Stomach (tissue), 8 donors: ENCODE measurements at regions not wholly inside any gene's neighbourhood (a gene's known extent, or its start where the extent isn't known, plus 50 kb on each side); places are given as distances from the start of the nearest gene placed in this dataset.
A peak's percentile ranks its signal among the peaks of the same experiment; 100 is the strongest.

Experiments
- DNase-seq, 2 donors: peaks; one replicate each; pipeline versions ENCODE4 v3.0.0 to v3.0.0-alpha.2; 2013 to 2019
- H3K27ac ChIP-seq, 5 donors: fragments of 200-600 bp in 4 of 5; sonication (generic) in 4 of 5; one replicate each; pipeline ENCODE4 v1.5.1; 2013 to 2019; ENCODE audit warnings: mild to moderate bottlenecking in 1 of 5, moderate library complexity in 1 of 5
- H3K27me3 ChIP-seq, 3 donors: fragments of 200-600 bp; sonication (generic); one replicate each; pipeline ENCODE4 v1.5.1; 2017 to 2019; ENCODE audit warnings: mixed run types in 1 of 3
- H3K36me3 ChIP-seq, 4 donors: fragments of 200-600 bp; sonication (generic); 1 replicate in 3 of 4; 2 replicates in 1 of 4; pipeline ENCODE4 v1.5.1; 2016 to 2019
- H3K4me1 ChIP-seq, 4 donors: fragments of 200-600 bp; sonication (generic); one replicate each; pipeline ENCODE4 v1.5.1; 2016 to 2019
- H3K4me3 ChIP-seq, 4 donors: fragments of 200-600 bp; sonication (generic) in 3 of 4; one replicate each; pipeline ENCODE4 v1.5.1; 2016 to 2019; ENCODE audit warnings: mild to moderate bottlenecking in 1 of 4
- H3K9me3 ChIP-seq, 4 donors: fragments of 200-600 bp; sonication (generic); one replicate each; pipeline ENCODE4 v1.5.1; 2016 to 2019
- EP300 ChIP-seq: sonication (generic); formaldehyde crosslinking; IDR thresholded peaks from one replicate; pipeline ENCODE4 v1.6.1; 2017; ENCODE audit warnings: antibody characterized with exemption
- POLR2A ChIP-seq, 4 donors: fragments of 450-650 bp; IDR thresholded peaks; one replicate each; pipeline ENCODE4 v1.6.1; 2016; ENCODE audit warnings: antibody characterized with exemption in 4 of 4, control low read depth in 2 of 4, mild to moderate bottlenecking in 1 of 4, moderate library complexity in 1 of 4
- POLR2AphosphoS5 ChIP-seq, 3 donors: sonication (generic); formaldehyde crosslinking; IDR thresholded peaks; one replicate each; pipeline ENCODE4 v1.6.1; 2016; ENCODE audit warnings: antibody characterized with exemption in 3 of 3
- WGBS, 5 donors: extraction: QIAGEN DNeasy Blood & Tissue Kit in 3 of 5; methylation state at CpG; one replicate each; pipeline versions ENCODE4 v1.1.5 to v1.1.7; 2013 to 2018; 5-methylcytosine and 5-hydroxymethylcytosine counted together
- intact Hi-C: fragments of 100-400 bp; cut with DNase I; formaldehyde crosslinking; loops from one replicate; pipeline ENCODE4 v1.15.1; 2023; ENCODE audit warnings: low total_unique reads
- TF ChIP-seq, protein P1 (sequence below), 7 experiments: fragments of 450-650 bp in 4 of 7; fragments of 200-600 bp in 3 of 7; sonication (generic) in 3 of 7; IDR thresholded peaks; one replicate each; pipeline ENCODE4 v1.5.1; 2016 to 2019; ENCODE audit warnings: antibody characterized with exemption in 7 of 7, control low read depth in 2 of 7, mild to moderate bottlenecking in 1 of 7
- donor health status: healthy with polysubstance abuse.
- donor health status: Bipolar disorder and iron deficiency.
- donor health status: healthy.

DNA sequence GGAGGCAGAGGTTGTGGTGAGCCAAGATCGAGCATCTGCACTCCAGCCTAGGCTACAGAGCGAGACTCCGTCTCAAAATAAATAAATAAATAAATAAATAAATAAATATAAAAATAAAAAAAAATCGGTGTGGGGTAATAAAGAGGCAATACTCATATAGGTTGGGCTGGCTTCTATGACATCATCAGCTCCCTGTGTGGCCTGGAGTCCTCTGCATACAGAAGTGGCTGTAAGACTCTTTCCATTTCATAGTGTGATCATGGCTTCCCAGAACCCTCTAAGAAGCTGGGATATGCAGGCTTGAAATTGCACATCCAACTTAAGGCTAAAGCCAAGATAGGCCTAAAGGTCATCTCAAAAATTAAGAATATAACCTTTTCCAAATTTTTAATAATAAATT lies 101.6 kb downstream of the ZIC4 start:
- Histone ChIP-seq H3K9me3 (peaks cover 0 to 11% (median 0%) of the 10 kb centered on the region in 4 donors), H3K27ac (no peak overlapping the region), H3K36me3 (no peaks in the 10 kb centered on the region), H3K4me1 (no peaks in the 10 kb centered on the region), H3K4me3 (no peak overlapping the region), H3K27me3 (no peaks in the 10 kb centered on the region)
- peak in 1 of 2 donors; percentile 2 for DNase-seq
- intact Hi-C loops, result no loop called here
- TF ChIP-seq POLR2A (IDR thresholded peaks at IDR 0.05) (no peak), POLR2AphosphoS5 (IDR thresholded peaks at IDR 0.05) (no peak), EP300 (no peak)
- TF ChIP-seq, protein P1, sequence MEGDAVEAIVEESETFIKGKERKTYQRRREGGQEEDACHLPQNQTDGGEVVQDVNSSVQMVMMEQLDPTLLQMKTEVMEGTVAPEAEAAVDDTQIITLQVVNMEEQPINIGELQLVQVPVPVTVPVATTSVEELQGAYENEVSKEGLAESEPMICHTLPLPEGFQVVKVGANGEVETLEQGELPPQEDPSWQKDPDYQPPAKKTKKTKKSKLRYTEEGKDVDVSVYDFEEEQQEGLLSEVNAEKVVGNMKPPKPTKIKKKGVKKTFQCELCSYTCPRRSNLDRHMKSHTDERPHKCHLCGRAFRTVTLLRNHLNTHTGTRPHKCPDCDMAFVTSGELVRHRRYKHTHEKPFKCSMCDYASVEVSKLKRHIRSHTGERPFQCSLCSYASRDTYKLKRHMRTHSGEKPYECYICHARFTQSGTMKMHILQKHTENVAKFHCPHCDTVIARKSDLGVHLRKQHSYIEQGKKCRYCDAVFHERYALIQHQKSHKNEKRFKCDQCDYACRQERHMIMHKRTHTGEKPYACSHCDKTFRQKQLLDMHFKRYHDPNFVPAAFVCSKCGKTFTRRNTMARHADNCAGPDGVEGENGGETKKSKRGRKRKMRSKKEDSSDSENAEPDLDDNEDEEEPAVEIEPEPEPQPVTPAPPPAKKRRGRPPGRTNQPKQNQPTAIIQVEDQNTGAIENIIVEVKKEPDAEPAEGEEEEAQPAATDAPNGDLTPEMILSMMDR (IDR thresholded peaks at IDR 0.05), result no peak
- WGBS, 5 donors, result 85 to 93% (median 88%) methylated on average over 4 of the region's 4 CpGs

DNA sequence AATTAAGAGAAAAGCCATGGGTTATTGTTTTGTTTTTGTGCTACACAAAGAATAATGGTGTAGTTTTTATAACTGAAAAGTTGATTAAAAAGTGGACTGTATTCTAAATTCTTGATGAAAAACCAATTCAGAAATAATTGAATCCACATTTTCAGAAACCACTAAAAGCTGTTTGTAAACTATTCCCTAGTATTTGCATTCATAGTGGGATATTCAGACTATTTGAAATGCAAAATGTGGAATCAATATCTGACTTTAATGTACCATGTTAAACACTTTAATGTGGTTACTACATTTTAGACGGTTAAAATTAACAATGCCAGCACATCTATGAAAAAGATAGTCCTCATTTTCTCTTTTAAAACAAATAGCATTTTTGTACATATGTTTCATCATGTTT lies 104.6 kb downstream of the ZIC4 start:
- Histone ChIP-seq H3K4me1 (no peaks in the 10 kb centered on the region), H3K4me3 (no peak overlapping the region), H3K27me3 (no peaks in the 10 kb centered on the region), H3K36me3 (no peaks in the 10 kb centered on the region), H3K27ac (no peak overlapping the region), H3K9me3 (peaks cover 0 to 11% (median 0%) of the 10 kb centered on the region in 4 donors)
- 64 to 90% (median 81%) methylated on average over 1 of the region's 1 CpG for WGBS, 5 donors
- TF ChIP-seq POLR2AphosphoS5 (IDR thresholded peaks at IDR 0.05) (no peak), POLR2A (IDR thresholded peaks at IDR 0.05) (no peak), EP300 (no peak)
- TF ChIP-seq, protein P1 (IDR thresholded peaks at IDR 0.05), result no peak
- intact Hi-C loops, result no loop called here
- no peak for DNase-seq

DNA sequence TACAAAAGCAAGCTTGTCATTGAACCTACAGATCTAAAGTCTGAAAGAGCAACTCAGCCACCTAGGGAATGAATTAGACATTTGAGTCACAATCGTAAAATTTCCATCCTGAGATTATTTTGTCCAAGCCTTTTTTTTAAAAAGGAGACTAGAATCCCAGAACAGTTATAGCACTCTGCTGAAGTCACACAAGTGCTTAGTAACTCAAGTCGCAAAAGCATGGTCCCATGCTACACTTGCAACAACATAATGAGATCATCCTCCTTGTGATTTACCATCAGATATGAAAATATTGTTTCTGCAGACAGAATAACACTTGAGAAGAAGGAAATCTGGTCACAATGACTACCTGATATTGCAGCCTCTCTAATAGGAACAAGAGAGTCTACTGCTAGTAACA lies 106.7 kb downstream of the ZIC4 start:
- WGBS, 5 donors, result 81 to 89% (median 87%) methylated on average over 2 of the region's 2 CpGs
- Histone ChIP-seq H3K36me3 (no peaks in the 10 kb centered on the region), H3K9me3 (peaks cover 0 to 10% (median 0%) of the 10 kb centered on the region in 4 donors), H3K4me1 (no peaks in the 10 kb centered on the region), H3K27ac (no peak overlapping the region), H3K4me3 (no peak overlapping the region), H3K27me3 (no peaks in the 10 kb centered on the region)
- intact Hi-C loops, result no loop called here
- DNase-seq, result no peak
- TF ChIP-seq POLR2AphosphoS5 (IDR thresholded peaks at IDR 0.05), result no peak
- no peak for TF ChIP-seq EP300
- TF ChIP-seq, protein P1 (IDR thresholded peaks at IDR 0.05), result no peak
- TF ChIP-seq POLR2A (IDR thresholded peaks at IDR 0.05), result no peak

DNA sequence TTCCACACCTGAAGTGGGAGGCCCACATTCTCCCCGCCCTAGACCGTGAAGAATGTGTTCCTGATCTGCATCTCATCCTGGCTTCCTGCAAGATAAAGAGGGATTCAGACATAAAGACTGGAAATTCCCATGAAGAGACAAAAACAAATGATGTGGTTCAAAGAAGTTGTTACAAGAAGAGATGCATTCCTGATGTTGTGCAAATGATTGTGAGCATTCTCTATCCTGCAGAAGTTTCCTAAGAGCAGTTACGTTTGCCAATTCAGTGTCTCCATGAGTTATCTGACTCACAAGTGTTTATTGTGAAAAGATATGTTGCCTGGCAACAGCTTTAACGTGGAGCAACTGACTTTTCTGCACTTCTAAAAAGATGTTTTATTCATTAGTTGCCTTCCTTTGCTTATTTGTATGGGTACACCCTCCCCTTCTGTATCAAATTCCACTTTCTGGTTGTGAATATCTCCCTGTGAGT lies 107.8 kb downstream of the ZIC4 start:
- intact Hi-C loops, result no loop called here
- Histone ChIP-seq H3K4me1 (no peaks in the 10 kb centered on the region), H3K27ac (no peak overlapping the region), H3K36me3 (no peaks in the 10 kb centered on the region), H3K9me3 (peaks cover 0 to under 1% (median 0%) of the 10 kb centered on the region in 4 donors), H3K4me3 (no peak overlapping the region), H3K27me3 (no peaks in the 10 kb centered on the region)
- DNase-seq, result peak in 1 of 2 donors; percentile 77
- TF ChIP-seq, protein P1 (IDR thresholded peaks at IDR 0.05), result no peak
- no peak for TF ChIP-seq EP300
- no peak for TF ChIP-seq POLR2AphosphoS5 (IDR thresholded peaks at IDR 0.05)
- no peak for TF ChIP-seq POLR2A (IDR thresholded peaks at IDR 0.05)
- WGBS, 5 donors, result 16 to 22% (median 19%) methylated on average over 4 of the region's 4 CpGs
